ENCODE measurements at regions not wholly inside any gene's neighbourhood (a gene's known extent, or its start where the extent isn't known, plus 50 kb on each side); places are given as distances from the start of the nearest gene placed in this dataset.

DNA sequence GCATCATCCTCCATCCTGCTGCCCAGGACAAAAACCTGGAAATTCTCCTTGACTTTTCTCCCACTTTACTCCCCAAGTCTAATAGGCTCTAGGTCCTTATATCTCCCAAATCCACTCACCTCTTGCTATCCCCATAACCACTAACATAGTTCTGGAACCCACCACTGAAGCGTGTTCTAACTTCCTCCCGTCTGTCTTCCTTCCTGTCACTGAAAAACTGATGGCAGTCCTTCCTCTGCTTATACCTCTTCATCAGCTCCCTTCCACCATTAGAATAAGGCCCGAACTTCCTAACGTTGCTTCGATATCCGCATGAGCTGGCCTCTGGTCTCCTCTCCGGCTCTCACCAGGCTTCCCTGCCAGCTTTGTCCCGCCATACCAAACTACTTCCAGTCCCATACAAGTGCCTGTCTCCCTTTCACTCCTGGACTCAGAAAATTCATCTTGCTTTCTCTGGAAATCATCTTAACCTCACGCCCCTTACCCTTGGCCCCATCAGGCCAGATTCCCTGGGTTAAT lies 63.0 kb upstream of the BCL2L14 start:
- DNase-seq, result no peak
- POLR2A ChIA-PET (ENCODE audit: unreplicated experiment), result no interaction called here
- CTCF ChIA-PET, result no interaction called here

More for the DNA sequence above, 63.0 kb upstream of the BCL2L14 start:
- H2BK120ac ChIP-seq (ENCODE audit: low read depth, low read length), result no peak overlapping the region
- no peak overlapping the region for H2AK9ac ChIP-seq (replicated peaks; ENCODE audit: low read depth, low read length, poor library complexity)
- no peak overlapping the region for H3K4me3 ChIP-seq (ENCODE audit: insufficient read depth, low read depth, low read length)
- H2AFZ ChIP-seq (replicated peaks; ENCODE audit: low read length, poor library complexity), result no peak overlapping the region
- dilution Hi-C loops (cut with HindIII; ENCODE audit: low sequenced_read_pairs, unreplicated experiment) (no loop called here), in situ Hi-C loops (cut with MboI; ENCODE audit: low sequenced_read_pairs) (no loop called here), intact Hi-C loops (cut with micrococcal nuclease) (no loop called here)
- no peak for ATAC-seq (ENCODE audit: low read depth)
- 93% methylated on average over 5 of the region's 9 CpGs; no CpG with 5 or more reads in 1 of the 2 experiments for WGBS, 2 experiments (ENCODE audit: extremely low coverage in 2 of 2, insufficient read length in 1 of 2)
- H4K5ac ChIP-seq (ENCODE audit: low read depth, low read length), result no peak overlapping the region
- BruUV-seq (replicated peaks), result no TSS peak
- no peak overlapping the region for H2AK5ac ChIP-seq (ENCODE audit: low read depth, low read length)
- no peak overlapping the region for H2BK20ac ChIP-seq (ENCODE audit: low read depth, low read length)
- H3K79me1 ChIP-seq (ENCODE audit: low read depth in 1 of 2, low read length in 2 of 2), result no peaks in the 10 kb centered on the region
- H3K18ac ChIP-seq (ENCODE audit: low read depth, low read length), result no peak overlapping the region
- H4K8ac ChIP-seq (ENCODE audit: low read depth in 2 of 2, low read length in 2 of 2), result no peak overlapping the region
- no peak overlapping the region for H4K91ac ChIP-seq (ENCODE audit: insufficient read depth, low read depth, low read length)
- H3K4ac ChIP-seq (ENCODE audit: low read depth, low read length), result no peak overlapping the region
- H2BK15ac ChIP-seq (ENCODE audit: low read depth, low read length), result no peak overlapping the region
- H3K9me3 ChIP-seq (ENCODE audit: control insufficient read depth, insufficient read depth, low read length), result no peaks in the 10 kb centered on the region
- no peak overlapping the region for H3K14ac ChIP-seq (replicated peaks; ENCODE audit: low read depth, low read length)
- no peak overlapping the region for H3K9ac ChIP-seq (ENCODE audit: low read depth, low read length)
- no peaks in the 10 kb centered on the region for H3K36me3 ChIP-seq (ENCODE audit: control insufficient read depth, insufficient read depth, low read length)
- H4K20me1 ChIP-seq (ENCODE audit: insufficient read depth, low read length), result no peaks in the 10 kb centered on the region
- H3K4me2 ChIP-seq (ENCODE audit: low read depth, low read length), result no peak overlapping the region
- H3K56ac ChIP-seq (ENCODE audit: extremely low read depth, insufficient read depth, low read length), result no peak overlapping the region
- no peak for TF ChIP-seq RCOR1 (IDR thresholded peaks at IDR 0.05; ENCODE audit: insufficient replicate concordance, low read length)
- TF ChIP-seq FOS (IDR thresholded peaks at IDR 0.05; ENCODE audit: low read depth, low read length), result no peak
- no peak for TF ChIP-seq POLR2A (IDR thresholded peaks at IDR 0.05; ENCODE audit: low read depth, low read length)
- no peak for TF ChIP-seq MAZ (IDR thresholded peaks at IDR 0.05; ENCODE audit: borderline replicate concordance, low read depth, low read length)
- TF ChIP-seq RFX5 (IDR thresholded peaks at IDR 0.05; ENCODE audit: low read depth, low read length), result no peak
- TF ChIP-seq RAD21 (IDR thresholded peaks at IDR 0.05; ENCODE audit: low read length), result no peak
- TF ChIP-seq, protein P1, sequence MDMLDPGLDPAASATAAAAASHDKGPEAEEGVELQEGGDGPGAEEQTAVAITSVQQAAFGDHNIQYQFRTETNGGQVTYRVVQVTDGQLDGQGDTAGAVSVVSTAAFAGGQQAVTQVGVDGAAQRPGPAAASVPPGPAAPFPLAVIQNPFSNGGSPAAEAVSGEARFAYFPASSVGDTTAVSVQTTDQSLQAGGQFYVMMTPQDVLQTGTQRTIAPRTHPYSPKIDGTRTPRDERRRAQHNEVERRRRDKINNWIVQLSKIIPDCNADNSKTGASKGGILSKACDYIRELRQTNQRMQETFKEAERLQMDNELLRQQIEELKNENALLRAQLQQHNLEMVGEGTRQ (IDR thresholded peaks at IDR 0.05; ENCODE audit: low read depth, low read length), result no peak
- TF ChIP-seq CEBPB (IDR thresholded peaks at IDR 0.05; ENCODE audit: low read depth, low read length), result no peak
- no peak for TF ChIP-seq SMC3 (IDR thresholded peaks at IDR 0.05; ENCODE audit: low read depth, low read length)
- TF ChIP-seq BHLHE40 (IDR thresholded peaks at IDR 0.05; ENCODE audit: low read depth, low read length), result no peak
- TF ChIP-seq, protein P2, sequence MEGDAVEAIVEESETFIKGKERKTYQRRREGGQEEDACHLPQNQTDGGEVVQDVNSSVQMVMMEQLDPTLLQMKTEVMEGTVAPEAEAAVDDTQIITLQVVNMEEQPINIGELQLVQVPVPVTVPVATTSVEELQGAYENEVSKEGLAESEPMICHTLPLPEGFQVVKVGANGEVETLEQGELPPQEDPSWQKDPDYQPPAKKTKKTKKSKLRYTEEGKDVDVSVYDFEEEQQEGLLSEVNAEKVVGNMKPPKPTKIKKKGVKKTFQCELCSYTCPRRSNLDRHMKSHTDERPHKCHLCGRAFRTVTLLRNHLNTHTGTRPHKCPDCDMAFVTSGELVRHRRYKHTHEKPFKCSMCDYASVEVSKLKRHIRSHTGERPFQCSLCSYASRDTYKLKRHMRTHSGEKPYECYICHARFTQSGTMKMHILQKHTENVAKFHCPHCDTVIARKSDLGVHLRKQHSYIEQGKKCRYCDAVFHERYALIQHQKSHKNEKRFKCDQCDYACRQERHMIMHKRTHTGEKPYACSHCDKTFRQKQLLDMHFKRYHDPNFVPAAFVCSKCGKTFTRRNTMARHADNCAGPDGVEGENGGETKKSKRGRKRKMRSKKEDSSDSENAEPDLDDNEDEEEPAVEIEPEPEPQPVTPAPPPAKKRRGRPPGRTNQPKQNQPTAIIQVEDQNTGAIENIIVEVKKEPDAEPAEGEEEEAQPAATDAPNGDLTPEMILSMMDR (conservative IDR thresholded peaks at IDR 0.05; ENCODE audit: low read depth, low read length), result no peak
- no peak for TF ChIP-seq CHD1 (IDR thresholded peaks at IDR 0.05; ENCODE audit: low read depth, low read length)
- no peak for TF ChIP-seq NFE2L2 (IDR thresholded peaks at IDR 0.05; ENCODE audit: low read depth, low read length)
- no peak for TF ChIP-seq MXI1 (IDR thresholded peaks at IDR 0.05; ENCODE audit: borderline replicate concordance, low read depth, low read length)
- no peak overlapping the region for H2BK5ac ChIP-seq (ENCODE audit: low read depth, low read length, poor library complexity, severe bottlenecking)
- peaks cover 12% of the 10 kb centered on the region for H3K9me1 ChIP-seq (ENCODE audit: insufficient read depth, low read length)
- H3K27ac ChIP-seq (ENCODE audit: insufficient read depth, low read length), result no peak overlapping the region
- peaks cover 7% of the 10 kb centered on the region for H3K4me1 ChIP-seq (ENCODE audit: control insufficient read depth, insufficient read depth, low read length)
- no peak overlapping the region for H3K23ac ChIP-seq (ENCODE audit: low read depth, low read length)
- peaks cover 5% of the 10 kb centered on the region for H3K27me3 ChIP-seq (ENCODE audit: control insufficient read depth, insufficient read depth, low read length)

Measured in IMR-90 (cell line).